H1 (cell line): ENCODE measurements at regions not wholly inside any gene's neighbourhood (a gene's known extent, or its start where the extent isn't known, plus 50 kb on each side); places are given as distances from the start of the nearest gene placed in this dataset.

Experiments
- CEBPB ChIP-seq: IDR thresholded peaks from 2 replicates; pipeline ENCODE4 v1.6.1; 2012; ENCODE audit warnings: low read depth, low read length
- CREB1 ChIP-seq: IDR thresholded peaks from 2 replicates; pipeline ENCODE4 v1.6.1; 2012; ENCODE audit warnings: inconsistent platforms
- EGR1 ChIP-seq: IDR thresholded peaks from 2 replicates; pipeline ENCODE4 v1.6.1; 2011; ENCODE audit warnings: low read depth, low read length, borderline replicate concordance
- NANOG ChIP-seq: IDR thresholded peaks from 2 replicates; pipeline ENCODE4 v1.6.1; 2011; ENCODE audit warnings: low read length, low read depth, mild to moderate bottlenecking, inconsistent platforms; ENCODE audit not compliant: insufficient read depth, poor library complexity, severe bottlenecking
- NRF1 ChIP-seq: IDR thresholded peaks from 2 replicates; pipeline ENCODE4 v1.6.1; 2011; ENCODE audit warnings: mild to moderate bottlenecking, low read depth, low read length, improper control_type of control experiment
- RXRA ChIP-seq: IDR thresholded peaks from 2 replicates; pipeline ENCODE4 v1.6.1; 2011; ENCODE audit warnings: low read depth, mild to moderate bottlenecking, low read length, moderate library complexity; ENCODE audit not compliant: insufficient read depth
- SP1 ChIP-seq: IDR thresholded peaks from 2 replicates; pipeline ENCODE4 v1.6.1; 2011; ENCODE audit warnings: low read depth, low read length
- SRF ChIP-seq: IDR thresholded peaks from 2 replicates; pipeline ENCODE4 v1.6.1; 2011; ENCODE audit warnings: mild to moderate bottlenecking, low read depth, low read length, moderate library complexity
- SUZ12 ChIP-seq: fragments of 200-600 bp; sonication (generic); IDR thresholded peaks from 2 replicates; pipeline ENCODE4 v1.6.1; 2012; ENCODE audit warnings: mild to moderate bottlenecking, inconsistent platforms, low read length, moderate library complexity, mixed read lengths
- YY1 ChIP-seq: IDR thresholded peaks from 2 replicates; pipeline ENCODE4 v1.6.1; 2011; ENCODE audit warnings: low read depth, mild to moderate bottlenecking, low read length

DNA sequence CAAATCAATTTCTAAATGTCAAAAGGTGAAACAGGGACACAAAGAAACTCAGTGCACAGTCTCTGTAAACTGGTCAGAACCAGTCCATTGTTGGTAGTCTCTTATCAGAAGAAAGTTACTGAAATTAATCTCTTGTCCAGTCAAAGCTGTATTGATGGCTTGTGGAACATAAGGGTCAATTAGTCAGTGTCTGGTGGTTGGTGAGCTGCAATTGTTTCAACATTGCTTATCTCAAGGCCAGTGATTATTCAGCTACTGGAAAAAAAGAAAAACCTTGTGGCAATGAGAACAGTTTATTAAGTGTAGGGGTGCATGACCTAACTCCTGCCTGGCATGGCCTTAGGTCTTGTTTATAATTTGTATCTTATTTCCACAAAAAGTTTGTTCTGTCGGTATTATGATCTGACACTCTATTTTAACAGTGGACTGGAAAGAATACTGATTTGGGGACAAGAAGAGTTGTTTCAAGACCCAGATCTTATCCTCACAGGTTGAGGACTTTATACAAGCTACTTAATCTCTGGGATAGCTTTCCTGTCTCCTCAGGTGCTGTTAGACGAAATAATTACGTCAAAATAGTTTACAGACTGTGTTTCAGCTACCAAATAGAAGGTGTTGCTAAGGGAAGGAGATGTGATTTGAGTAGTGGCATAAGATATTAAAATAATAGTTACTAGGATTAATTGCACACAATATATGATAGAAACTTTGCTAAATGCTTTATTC lies 520.0 kb upstream of the IRAK1BP1 start (continued):
- no peak for TF ChIP-seq NANOG
- TF ChIP-seq YY1 = no peak
- no peak for TF ChIP-seq CREB1
- TF ChIP-seq SP1 = no peak
- TF ChIP-seq SUZ12 = no peak
- TF ChIP-seq EGR1 = no peak
- no peak for TF ChIP-seq CEBPB
- no peak for TF ChIP-seq NRF1
- TF ChIP-seq SRF = no peak
- TF ChIP-seq RXRA = no peak
